ENCODE measurements at regions not wholly inside any gene's neighbourhood (a gene's known extent, or its start where the extent isn't known, plus 50 kb on each side); places are given as distances from the start of the nearest gene placed in this dataset.

- Histone ChIP-seq H4K5ac (ENCODE audit: low read depth, low read length) (no peak overlapping the region), H2BK120ac (ENCODE audit: low read depth, low read length) (no peak overlapping the region), H3K23ac (ENCODE audit: low read depth, low read length) (no peak overlapping the region), H3K36me3 (ENCODE audit: control insufficient read depth, insufficient read depth, low read length) (no peaks in the 10 kb centered on the region), H2AK5ac (ENCODE audit: low read depth, low read length) (no peak overlapping the region), H2BK15ac (ENCODE audit: low read depth, low read length) (no peak overlapping the region), H4K20me1 (ENCODE audit: insufficient read depth, low read length) (no peaks in the 10 kb centered on the region), H3K4me3 (ENCODE audit: insufficient read depth, low read depth, low read length) (no peak overlapping the region), H2BK5ac (ENCODE audit: low read depth, low read length, poor library complexity, severe bottlenecking) (no peak overlapping the region), H3K9me1 (ENCODE audit: insufficient read depth, low read length) (no peaks in the 10 kb centered on the region), H3K14ac (replicated peaks; ENCODE audit: low read depth, low read length) (no peak overlapping the region), H2BK20ac (ENCODE audit: low read depth, low read length) (no peak overlapping the region), H3K27me3 (ENCODE audit: control insufficient read depth, insufficient read depth, low read length) (no peaks in the 10 kb centered on the region), H4K91ac (ENCODE audit: insufficient read depth, low read depth, low read length) (no peak overlapping the region), H3K18ac (ENCODE audit: low read depth, low read length) (no peak overlapping the region), H3K79me1 (ENCODE audit: low read depth in 1 of 2, low read length in 2 of 2) (no peaks in the 10 kb centered on the region), H4K8ac (ENCODE audit: low read depth in 2 of 2, low read length in 2 of 2) (no peak overlapping the region), H2AK9ac (replicated peaks; ENCODE audit: low read depth, low read length, poor library complexity) (no peak overlapping the region), H3K4me2 (ENCODE audit: low read depth, low read length) (no peak overlapping the region), H3K4me1 (ENCODE audit: control insufficient read depth, insufficient read depth, low read length) (no peaks in the 10 kb centered on the region), H2AFZ (replicated peaks; ENCODE audit: low read length, poor library complexity) (no peak overlapping the region), H3K9me3 (ENCODE audit: control insufficient read depth, insufficient read depth, low read length) (peaks cover 11% of the 10 kb centered on the region), H3K9ac (ENCODE audit: low read depth, low read length) (no peak overlapping the region), H3K4ac (ENCODE audit: low read depth, low read length) (no peak overlapping the region), H3K27ac (ENCODE audit: insufficient read depth, low read length) (no peak overlapping the region), H3K56ac (ENCODE audit: extremely low read depth, insufficient read depth, low read length) (no peak overlapping the region)
- WGBS, 2 experiments (ENCODE audit: extremely low coverage in 2 of 2, insufficient read length in 1 of 2), result no CpG with 5 or more reads among the region's 4 CpGs
- dilution Hi-C loops (cut with HindIII; ENCODE audit: low sequenced_read_pairs, unreplicated experiment), result no loop called here
- BruUV-seq (replicated peaks), result no TSS peak
- ChIA-PET POLR2A (ENCODE audit: unreplicated experiment) (no interaction called here), CTCF (no interaction called here)
- DNase-seq (no peak), ATAC-seq (ENCODE audit: low read depth) (no peak)
- in situ Hi-C loops (cut with MboI; ENCODE audit: low sequenced_read_pairs), result no loop called here
- intact Hi-C loops (cut with micrococcal nuclease), result loop anchor here (10.0 kb wide), 1 partner anchor 65 kb away; no protein-coding TSS in a partner anchor
- no peak for TF ChIP-seq MAZ (IDR thresholded peaks at IDR 0.05; ENCODE audit: borderline replicate concordance, low read depth, low read length)
- TF ChIP-seq CEBPB (IDR thresholded peaks at IDR 0.05; ENCODE audit: low read depth, low read length), result no peak
- no peak for TF ChIP-seq CTCF (conservative IDR thresholded peaks at IDR 0.05; ENCODE audit: low read depth, low read length)
- no peak for TF ChIP-seq POLR2A (IDR thresholded peaks at IDR 0.05; ENCODE audit: low read depth, low read length)
- no peak for TF ChIP-seq MAFK (IDR thresholded peaks at IDR 0.05; ENCODE audit: low read depth, low read length)
- TF ChIP-seq RFX5 (IDR thresholded peaks at IDR 0.05; ENCODE audit: low read depth, low read length), result no peak
- TF ChIP-seq RCOR1 (IDR thresholded peaks at IDR 0.05; ENCODE audit: insufficient replicate concordance, low read length), result no peak
- no peak for TF ChIP-seq RAD21 (IDR thresholded peaks at IDR 0.05; ENCODE audit: low read length)
- no peak for TF ChIP-seq FOS (IDR thresholded peaks at IDR 0.05; ENCODE audit: low read depth, low read length)
- TF ChIP-seq, protein P1, sequence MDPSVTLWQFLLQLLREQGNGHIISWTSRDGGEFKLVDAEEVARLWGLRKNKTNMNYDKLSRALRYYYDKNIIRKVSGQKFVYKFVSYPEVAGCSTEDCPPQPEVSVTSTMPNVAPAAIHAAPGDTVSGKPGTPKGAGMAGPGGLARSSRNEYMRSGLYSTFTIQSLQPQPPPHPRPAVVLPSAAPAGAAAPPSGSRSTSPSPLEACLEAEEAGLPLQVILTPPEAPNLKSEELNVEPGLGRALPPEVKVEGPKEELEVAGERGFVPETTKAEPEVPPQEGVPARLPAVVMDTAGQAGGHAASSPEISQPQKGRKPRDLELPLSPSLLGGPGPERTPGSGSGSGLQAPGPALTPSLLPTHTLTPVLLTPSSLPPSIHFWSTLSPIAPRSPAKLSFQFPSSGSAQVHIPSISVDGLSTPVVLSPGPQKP (IDR thresholded peaks at IDR 0.05; ENCODE audit: borderline replicate concordance, low read depth, low read length), result no peak
- no peak for TF ChIP-seq SMC3 (IDR thresholded peaks at IDR 0.05; ENCODE audit: low read depth, low read length)
Measured at GRCh38 chr7:69269806-69270205, 328.5 kb upstream of the AUTS2 start.

All from IMR-90 (cell line).